CD14-positive monocyte (primary cell): ENCODE measurements at regions not wholly inside any gene's neighbourhood (a gene's known extent, or its start where the extent isn't known, plus 50 kb on each side); places are given as distances from the start of the nearest gene placed in this dataset.

Experiments
- DNase-seq, 3 donors: peaks; one replicate each; pipeline ENCODE4 v3.0.0-alpha.2; 2011 to 2022
- H2AFZ ChIP-seq: 2 replicates; pipeline ENCODE4 v1.6.0; 2012; ENCODE audit warnings: mild to moderate bottlenecking, low read depth, low read length, inconsistent platforms; ENCODE audit not compliant: insufficient read depth, poor library complexity, severe bottlenecking
- H3K27ac ChIP-seq, 2 donors: 1 replicate in 1 of 2; 2 replicates in 1 of 2; pipeline ENCODE4 v1.5.1; 2012 to 2013; ENCODE audit warnings: low read length in 2 of 2, control low read depth in 1 of 2, inconsistent platforms in 1 of 2, low read depth in 1 of 2, mild to moderate bottlenecking in 1 of 2
- H3K27me3 ChIP-seq, 2 donors: one replicate each; pipeline versions ENCODE4 v1.6.0 to v1.6.1; 2011 to 2013; ENCODE audit warnings: low read length in 2 of 2; ENCODE audit not compliant: control insufficient read depth in 2 of 2, insufficient read depth in 2 of 2
- H3K36me3 ChIP-seq, 2 donors: replicated peaks in 1 of 2; 1 replicate in 1 of 2; 2 replicates in 1 of 2; pipeline versions ENCODE4 v1.5.1 to v1.6.1; 2012 to 2013; ENCODE audit warnings: low read length in 2 of 2, control low read depth in 1 of 2, inconsistent platforms in 1 of 2, mild to moderate bottlenecking in 1 of 2; ENCODE audit not compliant: insufficient read depth in 2 of 2, control insufficient read depth in 1 of 2
- H3K4me1 ChIP-seq, 2 donors: 1 replicate in 1 of 2; 2 replicates in 1 of 2; pipeline versions ENCODE4 v1.5.1 to v1.6.1; 2012 to 2013; ENCODE audit warnings: low read length in 2 of 2, control low read depth in 1 of 2, inconsistent platforms in 1 of 2, mild to moderate bottlenecking in 1 of 2, moderate library complexity in 1 of 2; ENCODE audit not compliant: insufficient read depth in 2 of 2, control insufficient read depth in 1 of 2
- H3K4me2 ChIP-seq: replicated peaks from 2 replicates; pipeline ENCODE3; 2012; ENCODE audit warnings: low read length, moderate library complexity, mild to moderate bottlenecking; ENCODE audit not compliant: poor library complexity, severe bottlenecking; ENCODE audit errors: extremely low read depth
- H3K4me3 ChIP-seq, 3 experiments: fragments of 200-600 bp in 1 of 3; sonication (generic) in 1 of 3; replicated peaks in 1 of 3; 1 replicate in 2 of 3; 2 replicates in 1 of 3; pipeline ENCODE4 v1.5.1; 2011 to 2013; ENCODE audit warnings: low read length in 3 of 3, mild to moderate bottlenecking in 3 of 3, control low read depth in 2 of 3, low read depth in 2 of 3, inconsistent platforms in 1 of 3, moderate library complexity in 1 of 3
- H3K79me2 ChIP-seq: 2 replicates; pipeline ENCODE4 v1.6.0; 2012; ENCODE audit warnings: mild to moderate bottlenecking, control low read depth, inconsistent platforms, low read length, moderate library complexity; ENCODE audit not compliant: insufficient read depth
- H3K9ac ChIP-seq: 2 replicates; pipeline ENCODE4 v1.6.0; 2017; ENCODE audit warnings: low read length, mild to moderate bottlenecking; ENCODE audit not compliant: insufficient read depth, poor library complexity, severe bottlenecking
- H3K9me3 ChIP-seq, 2 donors: replicated peaks in 1 of 2; 1 replicate in 1 of 2; 2 replicates in 1 of 2; pipeline versions ENCODE4 v1.5.1 to v1.6.1; 2012 to 2013; ENCODE audit warnings: low read length in 2 of 2, control low read depth in 1 of 2; ENCODE audit not compliant: control insufficient read depth in 1 of 2, insufficient read depth in 1 of 2
- H4K20me1 ChIP-seq: 2 replicates; pipeline ENCODE4 v1.6.0; 2012; ENCODE audit warnings: mild to moderate bottlenecking, low read length, control low read depth, moderate library complexity; ENCODE audit not compliant: insufficient read depth
- H3K27ac Mint-ChIP-seq, 7 donors: one replicate each; pipeline ENCODE4 v1.8.0; 2020; ENCODE audit warnings: mild to moderate bottlenecking in 7 of 7, mixed read lengths in 7 of 7, moderate library complexity in 6 of 7, inconsistent platforms in 2 of 7
- H3K27me3 Mint-ChIP-seq, 3 donors: one replicate each; pipeline ENCODE4 v1.8.0; 2021 to 2022; ENCODE audit warnings: low read depth in 3 of 3, mild to moderate bottlenecking in 3 of 3, mixed read lengths in 3 of 3, moderate library complexity in 3 of 3, inconsistent platforms in 1 of 3
- H3K36me3 Mint-ChIP-seq, 2 donors: one replicate each; pipeline ENCODE4 v1.8.0; 2020; ENCODE audit warnings: mixed read lengths in 2 of 2, inconsistent platforms in 1 of 2, mild to moderate bottlenecking in 1 of 2
- H3K4me1 Mint-ChIP-seq: one replicate; pipeline ENCODE4 v1.8.0; 2020; ENCODE audit warnings: mild to moderate bottlenecking, mixed read lengths
- H3K4me3 Mint-ChIP-seq, 2 donors: one replicate each; pipeline ENCODE4 v1.8.0; 2020; ENCODE audit warnings: mild to moderate bottlenecking in 2 of 2, mixed read lengths in 2 of 2, moderate library complexity in 1 of 2
- H3K9me3 Mint-ChIP-seq, 7 donors: one replicate each; pipeline ENCODE4 v1.8.0; 2020 to 2022; ENCODE audit warnings: mixed read lengths in 7 of 7, mild to moderate bottlenecking in 6 of 7, moderate library complexity in 6 of 7, inconsistent platforms in 2 of 7
- CTCF ChIP-seq: fragments of 200-600 bp; IDR thresholded peaks from one replicate; pipeline ENCODE4 v1.8.0; 2022; ENCODE audit warnings: antibody characterized with exemption, mild to moderate bottlenecking
- WGBS: methylation state at CpG from one replicate; pipeline ENCODE4 v1.1.5; 2013; ENCODE audit warnings: missing lambda C conversion rate; ENCODE audit not compliant: insufficient coverage; 5-methylcytosine and 5-hydroxymethylcytosine counted together
- intact Hi-C, 2 donors: fragments of 100-400 bp; cut with micrococcal nuclease; formaldehyde crosslinking; loops; one replicate each; pipeline versions ENCODE4 v1.15.0 to v1.15.1; 2023

GRCh38 chr3:86168512-86168911, 822.4 kb downstream of the VGLL3 start:
- no peak overlapping the region for H3K4me2 ChIP-seq
- no peak overlapping the region for H3K9ac ChIP-seq
- no peaks in the 10 kb centered on the region for H3K27me3 ChIP-seq
- no peaks in the 10 kb centered on the region for H3K79me2 ChIP-seq
- Mint-ChIP-seq H3K27me3 (no peaks in the 10 kb centered on the region), H3K9me3 (peaks cover 0 to 1% (median 0%) of the 10 kb centered on the region in 7 donors), H3K36me3 (no peaks in the 10 kb centered on the region), H3K4me3 (no peak overlapping the region), H3K27ac (no peak overlapping the region), H3K4me1 (no peaks in the 10 kb centered on the region)
- no peaks in the 10 kb centered on the region for H4K20me1 ChIP-seq
- TF ChIP-seq CTCF, result no peak
- intact Hi-C loops, result no loop called here
- H2AFZ ChIP-seq, result no peak overlapping the region
- no peaks in the 10 kb centered on the region for H3K9me3 ChIP-seq
- no peak overlapping the region for H3K27ac ChIP-seq
- no peak for DNase-seq
- H3K36me3 ChIP-seq, result no peaks in the 10 kb centered on the region
- no CpG with 5 or more reads among the region's 1 CpG for WGBS
- H3K4me1 ChIP-seq, result no peaks in the 10 kb centered on the region
- no peak overlapping the region for H3K4me3 ChIP-seq

DNA sequence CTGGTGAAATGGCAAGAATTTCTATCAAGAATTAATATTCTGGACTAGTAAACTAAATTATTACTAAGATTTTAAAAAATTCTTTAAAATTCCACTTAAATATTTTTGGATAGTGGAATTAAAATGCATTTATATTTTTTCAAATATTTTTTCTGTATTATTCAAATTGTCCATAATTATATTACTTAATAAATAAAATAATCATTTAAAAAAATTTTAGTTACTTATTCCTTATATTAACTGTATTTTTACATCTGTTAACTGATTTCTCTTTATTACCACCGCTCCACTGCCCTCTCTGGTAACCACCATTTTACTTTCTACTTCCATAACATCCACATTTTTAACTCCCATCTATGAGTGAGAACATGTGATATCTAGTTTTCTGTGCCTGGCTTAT, 828.4 kb downstream of the VGLL3 start:
- no peaks in the 10 kb centered on the region for H4K20me1 ChIP-seq
- no peak overlapping the region for H3K4me3 Mint-ChIP-seq
- no peaks in the 10 kb centered on the region for H3K79me2 ChIP-seq
- H3K27me3 Mint-ChIP-seq, result no peaks in the 10 kb centered on the region
- DNase-seq, result no peak
- H3K4me1 Mint-ChIP-seq, result no peaks in the 10 kb centered on the region
- no peaks in the 10 kb centered on the region for H3K36me3 Mint-ChIP-seq
- no peak overlapping the region for H3K27ac Mint-ChIP-seq
- intact Hi-C loops, result no loop called here
- no peak overlapping the region for H3K4me2 ChIP-seq
- no peak overlapping the region for H3K9ac ChIP-seq
- H3K4me3 ChIP-seq, result no peak overlapping the region
- no peaks in the 10 kb centered on the region for H3K9me3 ChIP-seq
- no peaks in the 10 kb centered on the region for H3K9me3 Mint-ChIP-seq
- TF ChIP-seq CTCF, result no peak
- H3K27ac ChIP-seq, result no peak overlapping the region
- H2AFZ ChIP-seq, result no peak overlapping the region
- no peaks in the 10 kb centered on the region for H3K4me1 ChIP-seq
- WGBS, result no CpG with 5 or more reads among the region's 1 CpG
- no peaks in the 10 kb centered on the region for H3K36me3 ChIP-seq
- H3K27me3 ChIP-seq, result no peaks in the 10 kb centered on the region
